B cell (primary cell): ENCODE measurements at regions not wholly inside any gene's neighbourhood (a gene's known extent, or its start where the extent isn't known, plus 50 kb on each side); places are given as distances from the start of the nearest gene placed in this dataset.

ENCODE experiments used
- ATAC-seq: fragments of 200-7000 bp; cut with Tn5 transposase; one replicate; pipeline ENCODE4 v1.10.0; 2021; ENCODE audit warnings: low read depth, mild to moderate bottlenecking, moderate number of reproducible peaks, moderate library complexity
- CTCF ChIA-PET: fragments of 350-600 bp; sonication (Branson Sonifier 250); formaldehyde crosslinking; loops from one replicate; lab custom pipeline; 2021; ENCODE audit warnings: antibody characterized with exemption, inconsistent platforms; lab: Charles Lee
- POLR2A ChIA-PET: fragments of 350-600 bp; sonication (Branson Sonifier 250); formaldehyde crosslinking; loops from one replicate; lab custom pipeline; 2021; ENCODE audit warnings: antibody characterized with exemption; lab: Charles Lee
- DNase-seq: peaks from one replicate; pipeline ENCODE4 v3.0.0; 2013
- H2AFZ ChIP-seq: 2 replicates; pipeline ENCODE4 v1.6.1; 2012; ENCODE audit warnings: mild to moderate bottlenecking, low read depth, low read length; ENCODE audit not compliant: insufficient read depth, poor library complexity, severe bottlenecking
- H3K27ac ChIP-seq, 2 donors: 1 replicate in 1 of 2; 2 replicates in 1 of 2; pipeline ENCODE4 v1.5.1; 2012 to 2013; ENCODE audit warnings: low read length in 2 of 2, mild to moderate bottlenecking in 2 of 2, moderate library complexity in 1 of 2
- H3K27me3 ChIP-seq, 4 experiments: fragments of 200-600 bp in 1 of 4; sonication (generic) in 1 of 4; replicated peaks in 1 of 4; 1 replicate in 2 of 4; 2 replicates in 2 of 4; pipeline versions ENCODE4 v1.6.1 to v1.7.0; 2013 to 2016; ENCODE audit warnings: low read length in 3 of 4, mild to moderate bottlenecking in 2 of 4, mixed read lengths in 1 of 4, moderate library complexity in 1 of 4; ENCODE audit not compliant: insufficient read depth in 4 of 4, control insufficient read depth in 3 of 4; ENCODE audit errors: control extremely low read depth in 1 of 4
- H3K36me3 ChIP-seq, 2 experiments: replicated peaks in 1 of 2; 1 replicate in 1 of 2; 2 replicates in 1 of 2; pipeline versions ENCODE4 v1.6.1 to v1.7.1; 2013; ENCODE audit warnings: low read length in 1 of 2; ENCODE audit not compliant: insufficient read depth in 2 of 2, control insufficient read depth in 1 of 2; ENCODE audit errors: control extremely low read depth in 1 of 2, extremely low read depth in 1 of 2
- H3K4me1 ChIP-seq, 2 donors: fragments of 200-600 bp in 1 of 2; sonication (generic) in 1 of 2; 1 replicate in 1 of 2; 2 replicates in 1 of 2; pipeline versions ENCODE4 v1.5.1 to v1.6.1; 2013 to 2017; ENCODE audit warnings: low read length in 2 of 2; ENCODE audit not compliant: control insufficient read depth in 2 of 2, insufficient read depth in 2 of 2
- H3K4me2 ChIP-seq: replicated peaks from 2 replicates; pipeline ENCODE3; 2012; ENCODE audit warnings: mild to moderate bottlenecking, low read depth, low read length; ENCODE audit not compliant: poor library complexity, severe bottlenecking
- H3K4me3 ChIP-seq, 5 experiments: fragments of 200-600 bp in 1 of 5; sonication (generic) in 1 of 5; 1 replicate in 3 of 5; 2 replicates in 2 of 5; pipeline versions ENCODE4 v1.5.1 to v1.7.0; 2011 to 2016; ENCODE audit warnings: low read length in 4 of 5, mild to moderate bottlenecking in 4 of 5, low read depth in 2 of 5, control low read depth in 1 of 5, moderate library complexity in 1 of 5; ENCODE audit not compliant: insufficient read depth in 1 of 5; ENCODE audit errors: control extremely low read depth in 1 of 5, extremely low read depth in 1 of 5
- H3K79me2 ChIP-seq: fragments of 200-600 bp; sonication (generic); one replicate; pipeline ENCODE4 v1.6.0; 2016; ENCODE audit warnings: low read length; ENCODE audit not compliant: control insufficient read depth, insufficient read depth
- H3K9ac ChIP-seq: fragments of 200-600 bp; sonication (generic); 2 replicates; pipeline ENCODE4 v1.6.1; 2017; ENCODE audit warnings: mild to moderate bottlenecking, low read length, moderate library complexity
- H3K9me3 ChIP-seq, 3 donors: one replicate each; pipeline versions ENCODE4 v1.6.1 to v1.7.1; 2013; ENCODE audit warnings: low read length in 2 of 3; ENCODE audit not compliant: control insufficient read depth in 2 of 3, insufficient read depth in 1 of 3; ENCODE audit errors: control extremely low read depth in 1 of 3
- H4K20me1 ChIP-seq: 2 replicates; pipeline ENCODE4 v1.6.0; 2012; ENCODE audit warnings: mild to moderate bottlenecking, low read length; ENCODE audit not compliant: insufficient read depth, control insufficient read depth, poor library complexity, severe bottlenecking
- H3K27ac Mint-ChIP-seq: one replicate; pipeline ENCODE4 v1.8.0; 2021; ENCODE audit warnings: mixed read lengths
- H3K27me3 Mint-ChIP-seq: one replicate; pipeline ENCODE4 v1.8.0; 2021; ENCODE audit warnings: mixed read lengths
- H3K4me1 Mint-ChIP-seq: one replicate; pipeline ENCODE4 v1.8.0; 2021; ENCODE audit warnings: mixed read lengths
- H3K4me3 Mint-ChIP-seq: one replicate; pipeline ENCODE4 v1.8.0; 2021; ENCODE audit warnings: mixed read lengths
- H3K9me3 Mint-ChIP-seq: one replicate; pipeline ENCODE4 v1.8.0; 2022; ENCODE audit warnings: mixed read lengths; ENCODE audit not compliant: insufficient read depth
- CTCF ChIP-seq: fragments of 200-600 bp; IDR thresholded peaks from one replicate; pipeline ENCODE4 v1.8.0; 2022; ENCODE audit warnings: antibody characterized with exemption, mild to moderate bottlenecking
- EZH2 ChIP-seq: IDR thresholded peaks from 2 replicates; pipeline ENCODE4 v1.6.1; 2012; ENCODE audit warnings: borderline replicate concordance, low read depth, mild to moderate bottlenecking, moderate library complexity, low read length; ENCODE audit not compliant: insufficient read depth, poor library complexity, severe bottlenecking
- WGBS: methylation state at CpG from one replicate; pipeline ENCODE4 v1.1.5; 2013; ENCODE audit warnings: missing lambda C conversion rate; ENCODE audit not compliant: insufficient coverage; 5-methylcytosine and 5-hydroxymethylcytosine counted together
- intact Hi-C: fragments of 100-400 bp; cut with micrococcal nuclease; formaldehyde crosslinking; loops from one replicate; pipeline ENCODE4 v1.10.0; 2022

- Mint-ChIP-seq H3K9me3 (no peaks in the 10 kb centered on the region), H3K27me3 (peaks cover 76% of the 10 kb centered on the region), H3K4me1 (peaks cover 9% of the 10 kb centered on the region), H3K27ac (no peak overlapping the region), H3K4me3 (peak overlapping the region; percentile 73)
- TF ChIP-seq CTCF (no peak), EZH2 (no peak)
- Histone ChIP-seq H3K79me2 (no peaks in the 10 kb centered on the region), H2AFZ (peak overlapping the region; percentile 50), H4K20me1 (no peaks in the 10 kb centered on the region), H3K27ac (no peak overlapping the region), H3K4me1 (peaks cover 13 to 15% of the 10 kb centered on the region in 2 donors), H3K9ac (peak overlapping the region; percentile 30), H3K36me3 (no peaks in the 10 kb centered on the region), H3K9me3 (peaks cover 0 to 8% (median 0%) of the 10 kb centered on the region in 3 donors), H3K27me3 (peaks cover 0 to 50% (median 14%) of the 10 kb centered on the region in 4 experiments), H3K4me2 (peak overlapping the region; percentile 75), H3K4me3 (peak overlapping the region in 3 of 5 experiments; percentile 29 to 34 (median 33))
- no peak for DNase-seq
- ChIA-PET CTCF (interaction anchor here (1.2 kb wide), 1 partner anchor 116 kb away, joined by 3 read pairs; no protein-coding TSS in a partner anchor), POLR2A (interaction anchor here (0.7 kb wide), 1 partner anchor 76 kb away, joined by 3 read pairs; no protein-coding TSS in a partner anchor)
- WGBS, result 10% methylated on average over 61 of the region's 62 CpGs
- intact Hi-C loops, result no loop called here
- ATAC-seq, result peak; percentile 31
Measured at GRCh38 chr6:41470331-41471063, 75.7 kb upstream of the FOXP4 start.
